ENCODE measurements at regions not wholly inside any gene's neighbourhood (a gene's known extent, or its start where the extent isn't known, plus 50 kb on each side); places are given as distances from the start of the nearest gene placed in this dataset.

DNA sequence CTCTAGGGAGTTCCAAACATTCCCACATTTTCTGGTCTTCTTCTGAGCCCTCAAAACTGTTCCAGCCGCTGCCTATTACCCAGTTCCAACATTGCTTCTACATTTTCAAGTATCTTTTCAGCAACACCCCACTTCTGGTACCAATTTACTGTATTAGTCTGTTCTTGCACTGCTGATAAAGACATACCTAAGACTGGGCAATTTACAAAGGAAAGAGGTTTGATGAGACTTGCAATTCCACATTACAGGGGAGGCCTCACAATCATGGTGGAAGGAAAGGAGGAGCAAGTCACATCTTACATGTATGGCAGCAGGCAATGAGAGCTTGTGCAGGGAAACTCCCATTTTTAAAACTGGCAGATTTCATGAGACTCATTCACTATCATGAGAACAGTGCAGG is 629.1 kb upstream of the NR2F2 start:
- Histone ChIP-seq H4K20me1 (ENCODE audit: control insufficient read depth, extremely low read depth, insufficient read depth, low read length) (no peaks in the 10 kb centered on the region), H3K4me2 (ENCODE audit: extremely low read depth, insufficient read depth, low read length) (no peak overlapping the region), H3K27me3 (ENCODE audit: control insufficient read depth, insufficient read depth, low read length) (no peaks in the 10 kb centered on the region), H3K4me3 (replicated peaks in 1 of 4; ENCODE audit: control extremely low read depth in 1 of 4, insufficient read depth in 1 of 4, low read depth in 3 of 4, low read length in 4 of 4) (no peak overlapping the region), H3K4me1 (ENCODE audit: control insufficient read depth, extremely low read depth, insufficient read depth, low read length) (no peaks in the 10 kb centered on the region), H3K79me2 (ENCODE audit: control insufficient read depth, insufficient read depth, low read length) (no peaks in the 10 kb centered on the region), H3K9me3 (ENCODE audit: control insufficient read depth, insufficient read depth, low read depth, low read length) (no peaks in the 10 kb centered on the region), H3K27ac (ENCODE audit: insufficient read depth, low read length) (no peak overlapping the region), H2AFZ (ENCODE audit: low read length) (no peak overlapping the region), H3K36me3 (ENCODE audit: control insufficient read depth, insufficient read depth, low read length) (no peaks in the 10 kb centered on the region), H3K9ac (ENCODE audit: insufficient read depth, low read length) (no peak overlapping the region)
- TF ChIP-seq, protein P1, sequence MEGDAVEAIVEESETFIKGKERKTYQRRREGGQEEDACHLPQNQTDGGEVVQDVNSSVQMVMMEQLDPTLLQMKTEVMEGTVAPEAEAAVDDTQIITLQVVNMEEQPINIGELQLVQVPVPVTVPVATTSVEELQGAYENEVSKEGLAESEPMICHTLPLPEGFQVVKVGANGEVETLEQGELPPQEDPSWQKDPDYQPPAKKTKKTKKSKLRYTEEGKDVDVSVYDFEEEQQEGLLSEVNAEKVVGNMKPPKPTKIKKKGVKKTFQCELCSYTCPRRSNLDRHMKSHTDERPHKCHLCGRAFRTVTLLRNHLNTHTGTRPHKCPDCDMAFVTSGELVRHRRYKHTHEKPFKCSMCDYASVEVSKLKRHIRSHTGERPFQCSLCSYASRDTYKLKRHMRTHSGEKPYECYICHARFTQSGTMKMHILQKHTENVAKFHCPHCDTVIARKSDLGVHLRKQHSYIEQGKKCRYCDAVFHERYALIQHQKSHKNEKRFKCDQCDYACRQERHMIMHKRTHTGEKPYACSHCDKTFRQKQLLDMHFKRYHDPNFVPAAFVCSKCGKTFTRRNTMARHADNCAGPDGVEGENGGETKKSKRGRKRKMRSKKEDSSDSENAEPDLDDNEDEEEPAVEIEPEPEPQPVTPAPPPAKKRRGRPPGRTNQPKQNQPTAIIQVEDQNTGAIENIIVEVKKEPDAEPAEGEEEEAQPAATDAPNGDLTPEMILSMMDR (conservative IDR thresholded peaks at IDR 0.05 in 1 of 2, IDR thresholded peaks at IDR 0.05 in 1 of 2; ENCODE audit: low read depth in 1 of 2, low read length in 2 of 2): no peak
- no peak for TF ChIP-seq EZH2 (IDR thresholded peaks at IDR 0.05; ENCODE audit: low read length, missing control alignments)
- DNase-seq (ENCODE audit: low read depth in 2 of 2): no peak

DNA sequence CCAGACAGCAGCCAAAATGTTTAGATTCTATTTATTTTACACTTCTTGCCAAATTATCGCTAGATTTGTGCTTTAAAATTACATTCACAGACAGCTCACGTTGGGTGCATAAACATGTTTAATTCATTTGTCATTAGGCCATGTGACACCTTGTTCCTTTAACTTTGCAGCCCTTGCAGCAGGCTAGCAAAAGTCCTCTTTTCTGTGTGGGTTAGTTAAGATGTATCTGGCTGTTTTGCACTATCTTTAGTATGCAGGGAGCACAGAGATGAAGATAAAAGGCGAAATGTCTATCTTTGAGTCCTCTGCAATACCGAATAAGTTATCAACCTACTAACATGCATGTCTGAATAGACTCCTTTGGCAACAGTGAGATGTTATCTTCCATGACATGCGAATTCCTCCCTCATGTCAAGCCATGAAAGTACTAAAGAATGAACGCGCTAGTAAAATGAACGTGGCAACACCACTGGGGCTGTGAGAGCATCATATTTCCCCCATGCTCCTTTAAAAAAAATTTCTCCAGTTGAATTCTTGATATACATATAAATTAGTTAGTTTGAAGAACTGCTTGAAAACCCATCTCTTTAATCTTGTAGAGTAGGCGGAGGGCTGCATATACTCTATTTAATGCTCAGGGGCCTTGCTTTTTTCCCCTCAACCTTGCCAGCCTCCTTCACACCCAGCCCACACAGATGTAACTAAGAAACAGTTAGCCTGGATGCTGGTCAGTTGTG is 620.4 kb upstream of the NR2F2 start:
- H3K4me1 ChIP-seq (ENCODE audit: control insufficient read depth, extremely low read depth, insufficient read depth, low read length): peaks cover 2% of the 10 kb centered on the region
- DNase-seq (ENCODE audit: low read depth in 2 of 2): no peak

DNA sequence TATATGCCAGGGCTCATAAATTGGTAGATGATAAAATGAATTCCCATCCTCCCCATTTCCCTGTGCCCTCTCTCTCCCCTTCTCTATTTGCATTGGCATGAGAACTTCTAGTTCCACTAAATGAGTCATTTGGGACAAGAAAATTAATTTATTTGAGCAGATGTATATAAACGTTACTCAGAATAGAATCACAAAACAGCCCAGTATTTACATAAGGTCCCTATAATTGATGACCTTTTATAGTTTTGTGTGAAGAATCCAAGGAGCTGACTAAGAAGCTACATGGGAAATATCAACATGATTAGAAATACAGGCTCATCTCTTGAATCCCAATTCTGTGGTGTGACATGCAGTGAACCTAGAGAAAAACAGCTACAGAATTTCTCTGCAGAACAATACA is 617.7 kb upstream of the NR2F2 start:
- no peaks in the 10 kb centered on the region for H3K36me3 ChIP-seq (ENCODE audit: control insufficient read depth, insufficient read depth, low read length)
- H3K9ac ChIP-seq (ENCODE audit: insufficient read depth, low read length): no peak overlapping the region
- H3K27ac ChIP-seq (ENCODE audit: insufficient read depth, low read length): no peak overlapping the region
- no peaks in the 10 kb centered on the region for H4K20me1 ChIP-seq (ENCODE audit: control insufficient read depth, extremely low read depth, insufficient read depth, low read length)
- peaks cover 2% of the 10 kb centered on the region for H3K4me1 ChIP-seq (ENCODE audit: control insufficient read depth, extremely low read depth, insufficient read depth, low read length)
- no peaks in the 10 kb centered on the region for H3K27me3 ChIP-seq (ENCODE audit: control insufficient read depth, insufficient read depth, low read length)
- H3K4me3 ChIP-seq (replicated peaks in 1 of 4; ENCODE audit: control extremely low read depth in 1 of 4, insufficient read depth in 1 of 4, low read depth in 3 of 4, low read length in 4 of 4): no peak overlapping the region
- no peak overlapping the region for H3K4me2 ChIP-seq (ENCODE audit: extremely low read depth, insufficient read depth, low read length)
- H2AFZ ChIP-seq (ENCODE audit: low read length): no peak overlapping the region
- peak; percentile 54 to 71 for DNase-seq (ENCODE audit: low read depth in 2 of 2)
- no peaks in the 10 kb centered on the region for H3K79me2 ChIP-seq (ENCODE audit: control insufficient read depth, insufficient read depth, low read length)
- no peak for TF ChIP-seq EZH2 (IDR thresholded peaks at IDR 0.05; ENCODE audit: low read length, missing control alignments)
- TF ChIP-seq, protein P1 (conservative IDR thresholded peaks at IDR 0.05 in 1 of 2, IDR thresholded peaks at IDR 0.05 in 1 of 2; ENCODE audit: low read depth in 1 of 2, low read length in 2 of 2): no peak
- no peaks in the 10 kb centered on the region for H3K9me3 ChIP-seq (ENCODE audit: control insufficient read depth, insufficient read depth, low read depth, low read length)

More for the DNA sequence above, 620.4 kb upstream of the NR2F2 start:
- Histone ChIP-seq H3K36me3 (ENCODE audit: control insufficient read depth, insufficient read depth, low read length) (no peaks in the 10 kb centered on the region), H2AFZ (ENCODE audit: low read length) (no peak overlapping the region), H3K27me3 (ENCODE audit: control insufficient read depth, insufficient read depth, low read length) (no peaks in the 10 kb centered on the region), H4K20me1 (ENCODE audit: control insufficient read depth, extremely low read depth, insufficient read depth, low read length) (no peaks in the 10 kb centered on the region), H3K9ac (ENCODE audit: insufficient read depth, low read length) (no peak overlapping the region), H3K4me2 (ENCODE audit: extremely low read depth, insufficient read depth, low read length) (no peak overlapping the region), H3K79me2 (ENCODE audit: control insufficient read depth, insufficient read depth, low read length) (no peaks in the 10 kb centered on the region), H3K27ac (ENCODE audit: insufficient read depth, low read length) (no peak overlapping the region), H3K9me3 (ENCODE audit: control insufficient read depth, insufficient read depth, low read depth, low read length) (no peaks in the 10 kb centered on the region), H3K4me3 (replicated peaks in 1 of 4; ENCODE audit: control extremely low read depth in 1 of 4, insufficient read depth in 1 of 4, low read depth in 3 of 4, low read length in 4 of 4) (no peak overlapping the region)
- no peak for TF ChIP-seq EZH2 (IDR thresholded peaks at IDR 0.05; ENCODE audit: low read length, missing control alignments)
- TF ChIP-seq, protein P1 (conservative IDR thresholded peaks at IDR 0.05 in 1 of 2, IDR thresholded peaks at IDR 0.05 in 1 of 2; ENCODE audit: low read depth in 1 of 2, low read length in 2 of 2): no peak

Measured in fibroblast of lung (primary cell).